K562 (cell line): ENCODE measurements at regions not wholly inside any gene's neighbourhood (a gene's known extent, or its start where the extent isn't known, plus 50 kb on each side); places are given as distances from the start of the nearest gene placed in this dataset.

Experiments
- ATAC-seq: fragments of 200-7000 bp; cut with Tn5 transposase; 3 replicates; pipeline ENCODE4 v1.9.1; 2020; ENCODE audit warnings: moderate library complexity
- BruUV-seq: library from RNA; stranded (reverse); fragments of 400-500 nt; replicated peaks from 2 replicates; lab custom pipeline; 2021; lab: Mats Ljungman, UMichigan
- CTCF ChIA-PET: fragments of 300-600 bp; formaldehyde crosslinking; extraction: SDS; loops from one replicate; lab custom pipeline; 2021; ENCODE audit warnings: low intra/inter-chr PET ratio; lab: Yijun Ruan, JAX
- POLR2A ChIA-PET: fragments of 300-600, 350-650 bp; sonication (Branson Sonifier 250); formaldehyde crosslinking; extraction: SDS; loops from one replicate; lab custom pipeline; 2021; ENCODE audit warnings: antibody characterized with exemption, inconsistent platforms; lab: Yijun Ruan, JAX
- DNase-seq, 4 experiments: peaks; one replicate each; pipeline versions ENCODE4 v3.0.0 to v3.0.0-alpha.2; 2011 to 2018; ENCODE audit warnings: low spot score in 3 of 4, mixed read lengths in 3 of 4; ENCODE audit errors: extremely low read depth in 1 of 4
- FAIRE-seq: peaks from 2 replicates; lab custom pipeline; 2011; peaks lifted over from hg19 to GRCh38; lab: Jason Lieb, UNC
- H2AFZ ChIP-seq: 2 replicates; pipeline ENCODE4 v1.6.0; 2011; ENCODE audit warnings: low read depth, low read length, control low read depth, inconsistent platforms
- H3K27ac ChIP-seq: fragments of 200-600 bp; 3 replicates; pipeline ENCODE4 v1.8.0; 2011; ENCODE audit warnings: low read depth, mild to moderate bottlenecking, control low read depth, inconsistent platforms, low read length, moderate library complexity, mixed read lengths; ENCODE audit errors: extremely low read depth
- H3K27me3 ChIP-seq, 2 experiments: fragments of 300-600 bp in 1 of 2; 2 replicates in 1 of 2; 3 replicates in 1 of 2; pipeline versions ENCODE4 v1.6.0 to v1.8.0; 2011; ENCODE audit warnings: inconsistent platforms in 2 of 2, low read length in 2 of 2, mild to moderate bottlenecking in 1 of 2, mixed read lengths in 1 of 2, moderate library complexity in 1 of 2; ENCODE audit not compliant: control insufficient read depth in 2 of 2, insufficient read depth in 2 of 2
- H3K36me3 ChIP-seq: fragments of 300-600 bp; 3 replicates; pipeline ENCODE4 v1.8.0; 2011; ENCODE audit warnings: mild to moderate bottlenecking, low read length, inconsistent platforms; ENCODE audit not compliant: control insufficient read depth, insufficient read depth
- H3K4me1 ChIP-seq, 2 experiments: fragments of 200-600 bp in 1 of 2; replicated peaks in 1 of 2; 2 replicates in 1 of 2; 3 replicates in 1 of 2; pipeline versions ENCODE4 v1.5.1 to v1.8.0; 2011; ENCODE audit warnings: inconsistent platforms in 2 of 2, low read length in 2 of 2, mild to moderate bottlenecking in 1 of 2, mixed read lengths in 1 of 2, moderate library complexity in 1 of 2; ENCODE audit not compliant: control insufficient read depth in 2 of 2, insufficient read depth in 2 of 2
- H3K4me2 ChIP-seq: 2 replicates; pipeline ENCODE4 v1.6.1; 2011; ENCODE audit warnings: low read length, control low read depth, inconsistent platforms, mixed read lengths; ENCODE audit not compliant: insufficient read depth
- H3K4me3 ChIP-seq: fragments of 200-600 bp; sonication (generic), shearing (Covaris generic); 2 replicates; pipeline ENCODE4 v1.5.1; 2016; ENCODE audit warnings: control low read depth, inconsistent platforms
- H3K79me2 ChIP-seq: fragments of 200-600 bp; 3 replicates; pipeline ENCODE4 v1.8.0; 2011; ENCODE audit warnings: low read length, inconsistent platforms; ENCODE audit not compliant: control insufficient read depth, insufficient read depth
- H3K9ac ChIP-seq, 2 experiments: 2 replicates each; pipeline versions ENCODE4 v1.6.0 to v1.6.1; 2011; ENCODE audit warnings: low read depth in 2 of 2, low read length in 2 of 2, control low read depth in 1 of 2, inconsistent platforms in 1 of 2, mild to moderate bottlenecking in 1 of 2, mixed read lengths in 1 of 2; ENCODE audit not compliant: insufficient read depth in 1 of 2
- H3K9me1 ChIP-seq: one replicate; pipeline ENCODE4 v1.6.0; 2011; ENCODE audit warnings: inconsistent platforms, mild to moderate bottlenecking, low read length, moderate library complexity; ENCODE audit not compliant: control insufficient read depth, insufficient read depth
- H3K9me3 ChIP-seq: replicated peaks from 2 replicates; pipeline ENCODE4 v1.5.1; 2011; ENCODE audit warnings: low read depth, low read length, inconsistent platforms; ENCODE audit not compliant: control insufficient read depth, insufficient read depth
- H4K20me1 ChIP-seq: replicated peaks from 2 replicates; pipeline ENCODE4 v1.6.1; 2011; ENCODE audit warnings: low read length, inconsistent platforms, mixed read lengths; ENCODE audit not compliant: control insufficient read depth, insufficient read depth
- ARID1B ChIP-seq: fragments of 450-650 bp; IDR thresholded peaks from 2 replicates; pipeline ENCODE4 v1.6.1; 2016; ENCODE audit warnings: antibody characterized with exemption, mild to moderate bottlenecking, inconsistent platforms
- CTBP1 ChIP-seq: fragments of 450-650 bp; IDR thresholded peaks from 2 replicates; pipeline ENCODE4 v1.6.1; 2016; ENCODE audit warnings: borderline replicate concordance
- E2F5 ChIP-seq: sonication (generic); formaldehyde crosslinking; IDR thresholded peaks from 2 replicates; pipeline ENCODE4 v1.8.0; 2022; ENCODE audit warnings: mild to moderate bottlenecking, missing genetic modification reagents
- GATAD2B ChIP-seq: fragments of 450-650 bp; IDR thresholded peaks from 2 replicates; pipeline ENCODE4 v1.6.1; 2017; ENCODE audit warnings: mild to moderate bottlenecking, borderline replicate concordance
- HCFC1 ChIP-seq: IDR thresholded peaks from 2 replicates; pipeline ENCODE4 v1.6.1; 2012; ENCODE audit warnings: low read depth, low read length, improper control_type of control experiment
- HNRNPL ChIP-seq: fragments of 200-400 bp; formaldehyde crosslinking; IDR thresholded peaks from 2 replicates; pipeline ENCODE4 v1.6.1; 2017; ENCODE audit warnings: low read depth, mild to moderate bottlenecking, low read length
- KDM5B ChIP-seq: fragments of 200-600 bp; sonication (generic); IDR thresholded peaks from 2 replicates; pipeline ENCODE4 v1.6.1; 2012; ENCODE audit warnings: low read depth, mild to moderate bottlenecking, moderate library complexity, low read length, control low read depth, inconsistent platforms; ENCODE audit not compliant: insufficient replicate concordance
- NCOA4 ChIP-seq: fragments of 450-650 bp; IDR thresholded peaks from 2 replicates; pipeline ENCODE4 v1.6.1; 2018; ENCODE audit warnings: mild to moderate bottlenecking; ENCODE audit not compliant: partially characterized antibody
- PATZ1 ChIP-seq: fragments of 250-450 bp; sonication (Bioruptor Pico); IDR thresholded peaks from 2 replicates; pipeline ENCODE4 v1.5.0; 2020; ENCODE audit warnings: mild to moderate bottlenecking, borderline replicate concordance
- PHF8 ChIP-seq: fragments of 200-600 bp; sonication (generic); IDR thresholded peaks from 2 replicates; pipeline ENCODE4 v1.6.1; 2012; ENCODE audit warnings: mixed run types, mild to moderate bottlenecking, inconsistent platforms, low read length, moderate library complexity, borderline replicate concordance
- PTTG1 ChIP-seq: fragments of 450-650 bp; IDR thresholded peaks from 2 replicates; pipeline ENCODE4 v1.6.1; 2016; ENCODE audit warnings: low read depth, mild to moderate bottlenecking, missing genetic modification characterization, missing compliant biosample characterization
- RBM39 ChIP-seq: fragments of 200-400 bp; formaldehyde crosslinking; optimal IDR thresholded peaks from 2 replicates; pipeline ENCODE3; 2018; ENCODE audit warnings: low read depth, low read length
- RUNX1 ChIP-seq: sonication (generic); IDR thresholded peaks from 2 replicates; pipeline ENCODE4 v1.6.1; 2016; ENCODE audit warnings: antibody characterized with exemption, low read depth
- ZFP30 ChIP-seq: fragments of 250-450 bp; sonication (Bioruptor Pico); IDR thresholded peaks from 2 replicates; pipeline ENCODE4 v1.8.0; 2022; ENCODE audit warnings: moderate library complexity, mild to moderate bottlenecking, inconsistent platforms, borderline replicate concordance
- ZNF134 ChIP-seq: fragments of 250-450 bp; sonication (Bioruptor Pico); conservative IDR thresholded peaks from 2 replicates; pipeline ENCODE4 v1.4.0; 2020
- ZNF280A ChIP-seq: fragments of 450-650 bp; IDR thresholded peaks from 2 replicates; pipeline ENCODE4 v1.6.1; 2018; ENCODE audit warnings: mild to moderate bottlenecking, low read depth; ENCODE audit not compliant: partially characterized antibody
- ZNF445 ChIP-seq: fragments of 250-450 bp; sonication (Bioruptor Pico); IDR thresholded peaks from 2 replicates; pipeline ENCODE4 v1.4.0; 2020; ENCODE audit warnings: low read depth, mild to moderate bottlenecking, moderate library complexity
- WGBS: fragments of 100-300 bp; shearing (Covaris generic); methylation state at CpG from one replicate; pipeline ENCODE4 v1.1.6; 2016; ENCODE audit warnings: low coverage, mixed read lengths; ENCODE audit not compliant: insufficient coverage; ENCODE audit errors: missing lambda C conversion rate; 5-methylcytosine and 5-hydroxymethylcytosine counted together
- in situ Hi-C: fragments of 300-500 bp; cut with MboI; formaldehyde crosslinking; loops from 4 replicates; pipeline ENCODE4 v1.15.0; 2018; ENCODE audit warnings: inconsistent platforms, mixed read lengths
- intact Hi-C: fragments of 100-400 bp; cut with micrococcal nuclease; formaldehyde crosslinking; loops from 2 replicates; pipeline ENCODE4 v1.14.2; 2022

- no TSS peak for BruUV-seq
- H2AFZ ChIP-seq, result no peak overlapping the region
- DNase-seq (no peak), FAIRE-seq (no peak), ATAC-seq (no peak)
- H3K4me2 ChIP-seq, result no peak overlapping the region
- no peak overlapping the region for H3K9ac ChIP-seq
- H3K27ac ChIP-seq, result no peak overlapping the region
- POLR2A ChIA-PET, result interaction anchor here (0.7 to 2.0 kb wide), 2 partner anchors 11 to 28 kb away, joined by 3 to 6 read pairs; no protein-coding TSS in a partner anchor
- no peaks in the 10 kb centered on the region for H3K36me3 ChIP-seq
- in situ Hi-C loops, result no loop called here
- CTCF ChIA-PET, result no interaction called here
- 0% methylated on average over 5 of the region's 5 CpGs for WGBS
- H3K4me1 ChIP-seq, result no peaks in the 10 kb centered on the region
- no peaks in the 10 kb centered on the region for H3K79me2 ChIP-seq
- intact Hi-C loops, result no loop called here
- H3K9me1 ChIP-seq, result no peaks in the 10 kb centered on the region
- H3K4me3 ChIP-seq, result no peak overlapping the region
- H3K9me3 ChIP-seq, result no peaks in the 10 kb centered on the region
- H4K20me1 ChIP-seq, result no peaks in the 10 kb centered on the region
- H3K27me3 ChIP-seq, result peaks cover 8 to 26% of the 10 kb centered on the region in 2 experiments; a peak in 3 of 5 replicates
- TF ChIP-seq KDM5B, result no peak
- no peak for TF ChIP-seq PATZ1
- no peak for TF ChIP-seq ZFP30
- TF ChIP-seq NCOA4, result no peak
- TF ChIP-seq PTTG1 (tag), result no peak
- TF ChIP-seq PHF8, result no peak
- TF ChIP-seq CTBP1, result no peak
- no peak for TF ChIP-seq RUNX1
- no peak for TF ChIP-seq RBM39
- no peak for TF ChIP-seq GATAD2B
- TF ChIP-seq ZNF280A, result no peak
- TF ChIP-seq E2F5 (CRISPR knock-in tag), result no peak
- TF ChIP-seq ARID1B, result no peak
- TF ChIP-seq HNRNPL, result no peak
- TF ChIP-seq ZNF445 (CRISPR knock-in tag), result no peak
- TF ChIP-seq ZNF134, result no peak
- TF ChIP-seq HCFC1, result no peak
These were observed 280.8 kb downstream of the SOX4 start for GRCh38 chr6:21874372-21874771.
